GM18520 (cell line): ENCODE measurements at regions not wholly inside any gene's neighbourhood (a gene's known extent, or its start where the extent isn't known, plus 50 kb on each side); places are given as distances from the start of the nearest gene placed in this dataset.
"Not testable (repeated sequence)": the region's sequence is repeated elsewhere in the genome, so short reads cannot be mapped to it uniquely, and the experiment has no call there.

Experiments used
- ATAC-seq: cut with Tn5 transposase; IDR thresholded peaks from one replicate; pipeline ENCODE4 v1.9.1; 2021; ENCODE audit not compliant: unreplicated experiment

DNA sequence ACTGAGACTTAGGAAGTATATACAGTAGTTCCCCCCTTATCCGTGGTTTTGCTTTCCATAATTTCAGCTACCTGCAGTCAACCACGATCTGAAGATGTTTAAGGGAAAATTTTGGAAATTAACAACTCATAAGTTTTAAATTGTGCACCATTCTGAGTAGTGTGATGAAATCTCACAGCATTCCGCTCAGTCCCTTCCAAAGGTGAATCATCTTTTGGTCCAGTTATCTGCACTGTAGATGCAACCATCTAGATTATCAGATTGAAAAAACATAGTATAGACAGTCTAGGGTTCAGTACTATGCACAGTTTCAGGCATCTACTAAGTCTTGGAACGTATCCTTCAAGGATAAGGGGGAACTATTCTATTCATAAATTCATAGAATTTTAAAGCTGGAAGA is 109.0 kb downstream of the ANXA3 start:
- ATAC-seq: no peak

- ATAC-seq: no peak
These were observed 109.6 kb downstream of the ANXA3 start for GRCh38 chr4:78661086-78661690.

GRCh38 chr4:78661921-78662521 is 110.5 kb downstream of the ANXA3 start:
- ATAC-seq: peak; percentile 94

DNA sequence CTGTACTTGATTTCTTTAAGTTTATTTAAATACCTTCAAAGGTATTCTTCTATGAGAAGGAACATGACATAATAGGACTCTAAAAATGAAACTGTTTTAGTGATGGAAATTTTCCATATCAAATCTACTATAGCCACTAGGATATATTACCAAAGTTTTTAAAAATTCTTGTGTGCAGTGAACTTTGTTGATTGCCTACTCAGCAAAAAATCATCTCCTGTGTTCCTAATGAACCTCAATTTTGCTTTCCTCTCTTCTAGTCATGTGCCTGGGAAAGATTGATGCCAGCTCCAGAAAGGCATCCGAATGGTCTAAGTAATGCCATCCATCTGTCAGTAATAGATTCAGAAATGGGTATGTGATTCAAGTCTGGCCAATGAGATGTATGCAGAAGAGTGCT is 111.1 kb downstream of the ANXA3 start:
- no peak for ATAC-seq

- not testable (repeated sequence) for ATAC-seq
These were observed 111.9 kb upstream of the BMP2K start for GRCh38 chr4:78664296-78664695.

DNA sequence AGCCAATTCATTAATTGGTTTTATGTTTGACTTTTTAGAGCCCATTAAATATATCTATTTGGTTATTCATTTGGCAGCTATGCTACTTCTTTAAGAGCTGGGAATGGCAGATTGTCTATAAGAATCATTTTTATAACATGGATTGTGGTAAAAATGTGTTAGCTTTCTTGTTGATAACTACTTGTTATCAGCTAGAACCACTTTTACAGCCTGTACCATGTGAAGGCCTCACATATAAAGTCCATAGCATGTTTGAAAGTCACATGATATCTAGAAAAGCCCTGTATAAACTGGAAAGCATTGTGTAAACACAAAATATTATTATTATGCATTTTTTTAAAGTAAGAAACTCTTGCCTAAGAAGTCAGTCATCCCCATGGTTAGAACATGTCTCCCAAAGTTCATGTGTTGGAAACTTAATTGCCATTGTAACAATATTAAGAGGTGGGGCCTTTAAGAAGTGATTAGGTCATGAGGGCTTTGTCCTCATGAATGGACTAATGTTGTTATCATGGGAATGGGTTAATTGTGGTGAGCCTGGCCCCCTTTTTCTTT is 110.9 kb upstream of the BMP2K start:
- no peak for ATAC-seq

- no peak for ATAC-seq
These were observed 109.3 kb upstream of the BMP2K start for GRCh38 chr4:78666830-78667258.

GRCh38 chr4:78667325-78667724 is 108.8 kb upstream of the BMP2K start:
- no peak for ATAC-seq

DNA sequence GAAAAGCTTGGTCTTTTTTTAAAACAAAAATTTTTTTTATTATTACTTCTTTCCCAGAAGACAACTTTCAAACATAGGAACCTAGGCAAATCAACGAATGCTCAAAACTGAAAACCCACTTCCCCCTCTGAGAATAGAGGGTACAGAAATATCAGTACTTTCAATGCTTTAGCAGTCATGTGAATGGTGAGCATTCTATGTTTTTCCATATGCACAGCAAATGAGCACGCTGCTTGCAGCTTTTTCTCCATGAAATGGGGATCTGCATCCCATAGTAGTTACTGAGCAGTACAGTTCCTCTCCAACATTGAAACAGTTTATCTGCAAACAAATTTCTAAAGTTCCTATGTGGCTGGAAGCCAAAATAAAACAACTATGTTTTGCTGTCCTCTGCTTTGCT is 108.4 kb upstream of the BMP2K start:
- ATAC-seq: peak; percentile 72

GRCh38 chr4:78669453-78669852 is 106.7 kb upstream of the BMP2K start:
- ATAC-seq: no peak

DNA sequence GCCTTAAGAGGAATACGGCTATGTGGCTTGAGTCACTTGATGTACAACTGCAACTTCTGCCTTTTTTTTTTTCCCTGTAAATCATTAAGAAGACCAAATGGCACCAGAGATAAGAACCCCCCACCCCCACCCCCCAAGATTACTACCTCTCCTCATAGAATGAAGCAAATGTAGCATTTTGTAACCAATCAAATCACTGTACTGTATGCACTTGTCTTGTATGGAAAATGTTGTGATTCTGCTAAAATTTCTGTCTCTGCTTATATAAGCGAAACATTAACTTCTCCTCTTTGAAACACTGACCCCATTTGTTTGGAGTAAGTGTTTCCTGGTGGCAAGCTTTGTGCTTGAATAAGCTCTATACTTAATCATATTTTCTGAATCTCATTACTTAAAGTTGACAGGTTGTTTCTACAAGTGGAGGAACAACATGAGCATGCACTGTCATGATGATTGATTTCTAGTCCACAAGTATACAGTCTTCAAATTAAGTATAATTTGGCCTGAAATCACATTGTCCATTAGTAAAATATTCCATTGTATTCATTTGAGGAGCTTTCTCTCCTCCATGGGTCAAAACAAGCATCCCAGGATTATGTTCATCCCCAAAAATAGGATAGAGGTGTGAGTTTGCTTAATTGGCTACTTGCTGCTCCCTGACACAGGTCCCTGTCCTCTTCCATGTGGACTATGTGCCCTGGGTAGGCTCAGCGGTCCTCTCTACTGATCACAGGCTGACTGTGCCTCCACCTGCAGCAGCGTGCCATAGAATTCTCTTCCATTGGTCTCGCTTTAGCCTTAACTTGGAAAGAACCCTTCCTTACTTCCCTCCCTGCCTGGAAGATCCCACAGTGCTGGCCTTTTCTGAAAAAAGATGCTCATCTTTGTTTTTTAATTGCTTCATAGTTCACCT is 104.0 kb upstream of the BMP2K start:
- ATAC-seq: no peak

DNA sequence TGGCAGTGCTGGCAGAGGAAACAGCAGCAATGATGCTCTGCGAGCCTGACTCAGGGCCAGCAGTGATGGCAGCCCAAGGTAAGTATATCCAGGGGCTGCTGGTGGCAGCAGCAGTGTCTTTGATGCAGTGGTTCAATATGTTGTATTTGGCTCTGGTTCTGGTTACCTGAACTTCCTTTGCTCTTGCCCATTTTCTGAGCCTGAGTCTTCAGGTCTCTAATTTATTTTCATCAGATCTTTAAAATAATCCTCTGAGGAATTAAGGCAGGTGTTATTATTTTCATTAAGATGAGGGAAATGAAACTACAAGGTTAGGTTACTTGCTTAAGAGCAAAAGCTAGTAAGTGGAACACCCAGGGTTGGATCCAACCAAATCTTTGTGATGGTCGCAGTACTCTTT is 102.8 kb upstream of the BMP2K start:
- no peak for ATAC-seq

DNA sequence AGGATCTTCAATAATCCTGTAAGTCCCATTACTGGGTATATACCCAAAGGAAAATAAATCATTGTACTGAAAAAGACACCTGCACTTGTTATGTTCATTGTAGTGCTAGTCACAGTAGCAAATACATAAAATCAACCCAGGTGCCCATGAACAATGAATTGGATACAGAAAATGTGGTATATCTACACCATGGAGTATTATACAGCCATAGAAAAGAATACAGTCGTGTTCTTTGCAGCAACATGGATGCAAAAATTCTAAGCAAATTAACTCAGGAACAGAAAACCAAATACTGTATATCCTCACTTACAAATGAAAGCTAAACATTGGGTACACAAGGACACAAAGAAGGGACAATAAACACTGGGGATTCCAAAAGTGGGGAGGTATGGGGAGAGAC is 100.8 kb upstream of the BMP2K start:
- ATAC-seq: no peak

DNA sequence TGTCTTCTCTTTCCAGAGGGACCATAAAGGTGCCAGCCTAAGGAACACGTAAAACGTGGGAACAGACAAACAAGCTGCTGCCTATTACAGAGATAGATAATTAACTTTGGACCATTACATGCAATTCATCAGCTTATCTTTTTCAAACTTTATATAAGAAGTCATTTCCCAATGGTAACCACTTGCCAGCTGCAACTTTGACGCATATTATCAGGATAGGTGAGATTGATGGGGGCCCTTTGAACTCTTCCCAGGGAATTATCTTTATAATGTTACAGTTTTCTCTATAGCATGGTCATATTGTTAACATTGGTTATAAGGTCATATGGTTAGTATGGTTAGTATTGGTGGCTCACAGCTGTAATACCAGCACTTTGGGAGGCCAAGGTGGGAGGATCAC is 94.1 kb upstream of the BMP2K start:
- no peak for ATAC-seq

- ATAC-seq: no peak
These were observed 92.8 kb upstream of the BMP2K start for GRCh38 chr4:78683352-78683751.

DNA sequence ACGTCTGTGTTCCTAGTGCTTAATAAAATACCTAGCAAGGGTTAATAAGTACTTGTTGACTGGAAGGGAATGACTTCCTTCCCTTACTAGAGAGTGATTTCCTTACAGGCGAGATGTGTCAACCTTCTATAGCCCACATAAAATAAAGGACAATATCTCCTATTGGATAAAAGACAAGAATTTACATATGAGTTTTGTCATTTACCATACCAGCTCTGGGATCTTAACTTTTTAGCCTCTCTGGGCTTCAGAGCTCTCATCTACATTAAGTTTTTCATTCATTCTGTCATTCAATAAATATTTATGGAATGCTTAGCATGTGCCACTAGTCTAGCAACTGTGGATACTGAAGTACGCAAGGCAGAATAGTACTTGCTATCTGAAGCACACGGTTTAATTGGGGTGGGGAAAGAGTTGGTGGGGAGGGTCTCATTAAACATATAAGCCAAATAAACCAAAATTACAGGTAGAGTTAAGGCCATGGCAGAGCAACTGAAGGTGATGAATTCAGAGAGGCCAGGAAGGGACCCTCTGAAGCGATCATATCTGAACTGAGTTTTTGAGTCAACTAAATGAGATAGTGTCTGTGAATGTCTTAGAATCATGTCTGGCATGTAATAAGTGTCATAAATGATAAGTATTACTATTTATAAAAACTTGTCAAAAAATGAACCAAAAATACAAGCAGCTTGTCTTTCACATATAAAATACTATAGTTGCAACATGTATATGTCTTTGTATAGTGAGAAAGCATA is 91.6 kb upstream of the BMP2K start:
- ATAC-seq: no peak

DNA sequence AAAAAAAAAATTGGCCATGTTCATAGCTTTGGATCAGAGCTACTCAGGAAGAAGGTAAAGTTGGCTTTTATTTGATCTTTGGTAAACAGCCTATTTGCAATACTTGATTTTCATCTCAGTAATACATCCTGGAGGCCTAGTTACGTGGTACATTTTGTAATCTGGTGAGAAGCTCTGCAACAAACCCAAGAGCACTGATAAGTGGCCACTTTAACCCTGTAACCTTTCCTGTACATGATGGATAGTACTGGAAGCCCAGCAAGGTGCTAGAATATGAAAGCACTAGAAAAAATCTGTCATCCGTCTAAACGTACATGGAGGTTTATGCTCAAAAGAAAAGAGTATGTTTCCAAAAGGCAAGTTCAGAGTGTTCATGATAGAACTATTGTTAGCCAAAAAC is 88.3 kb upstream of the BMP2K start:
- ATAC-seq: no peak

GRCh38 chr4:78688366-78688765 is 87.8 kb upstream of the BMP2K start:
- no peak for ATAC-seq

DNA sequence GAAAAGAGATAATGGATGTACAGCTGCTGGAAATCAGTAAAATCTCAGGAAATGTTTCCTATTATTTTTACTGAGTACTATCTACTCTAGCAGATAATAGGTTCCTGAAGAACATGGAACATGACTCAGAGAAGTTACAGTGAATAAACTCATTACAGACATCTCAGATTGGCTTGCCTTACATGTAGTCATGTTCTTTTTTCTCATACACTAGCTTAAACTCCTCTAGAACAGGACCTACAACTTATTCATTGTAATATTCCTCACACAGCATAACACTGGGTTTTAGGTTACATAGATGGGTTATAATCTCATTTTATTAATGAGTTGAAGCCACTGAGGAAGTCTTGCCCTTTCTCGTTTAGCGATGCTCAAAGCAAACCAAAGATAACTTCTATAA is 86.9 kb upstream of the BMP2K start:
- no peak for ATAC-seq

GRCh38 chr4:78689700-78690323 is 86.3 kb upstream of the BMP2K start:
- no peak for ATAC-seq

- ATAC-seq: no peak
These were observed 84.8 kb upstream of the BMP2K start for GRCh38 chr4:78691334-78691754.
